GM13977 (cell line): ENCODE measurements at regions not wholly inside any gene's neighbourhood (a gene's known extent, or its start where the extent isn't known, plus 50 kb on each side); places are given as distances from the start of the nearest gene placed in this dataset.

ENCODE experiments used
- DNase-seq: peaks from one replicate; pipeline ENCODE4 v3.0.0; 2012; ENCODE audit warnings: low spot score
- CTCF ChIP-seq: IDR thresholded peaks from 2 replicates; pipeline ENCODE4 v1.5.1; 2012; ENCODE audit warnings: mild to moderate bottlenecking, control low read depth; ENCODE audit not compliant: insufficient read depth; ENCODE audit errors: extremely low read depth, missing control alignments
- in situ Hi-C: fragments of 300-500 bp; cut with MboI; formaldehyde crosslinking; loops from one replicate; pipeline ENCODE4 v1.12.0; 2022; ENCODE audit warnings: low sequenced_read_pairs, low pct_unique_long_range_greater_than_20kb, mixed read lengths, inconsistent platforms; ENCODE audit not compliant: unreplicated experiment

DNA sequence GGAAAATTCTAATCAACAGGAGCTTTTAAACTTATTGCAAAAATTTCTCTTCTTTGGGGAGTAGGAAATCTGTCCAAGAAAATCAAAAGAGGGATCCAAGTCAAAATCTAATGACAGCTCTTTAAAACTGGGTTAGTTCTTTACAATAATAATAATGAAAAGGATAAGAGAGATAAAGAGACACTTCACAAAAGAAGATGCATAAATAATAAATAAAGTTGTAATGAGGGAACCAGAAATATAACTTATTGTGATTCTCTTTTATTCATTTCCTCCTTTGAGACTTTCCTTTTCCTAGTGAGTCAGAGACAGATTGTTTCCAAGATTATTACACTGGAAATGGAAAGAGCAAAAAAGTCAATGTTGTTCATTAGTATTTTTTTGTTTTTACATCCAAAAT lies 1029.3 kb downstream of the PCDH17 start:
- no peak for TF ChIP-seq CTCF
- in situ Hi-C loops: no loop called here
- DNase-seq: no peak

- no peak for TF ChIP-seq CTCF
- in situ Hi-C loops: no loop called here
- DNase-seq: no peak
Measured at GRCh38 chr13:58666331-58666730, 1034.8 kb downstream of the PCDH17 start.

- in situ Hi-C loops: no loop called here
- DNase-seq: no peak
- TF ChIP-seq CTCF: no peak
Measured at GRCh38 chr13:58667096-58667495, 1035.6 kb downstream of the PCDH17 start.

GRCh38 chr13:58680115-58680514 lies 1048.6 kb downstream of the PCDH17 start:
- TF ChIP-seq CTCF: no peak
- no peak for DNase-seq
- in situ Hi-C loops: no loop called here

GRCh38 chr13:58682616-58683015 lies 1051.1 kb downstream of the PCDH17 start:
- no peak for DNase-seq
- no peak for TF ChIP-seq CTCF
- in situ Hi-C loops: no loop called here

- in situ Hi-C loops: no loop called here
- DNase-seq: no peak
- TF ChIP-seq CTCF: no peak
Measured at GRCh38 chr13:58687148-58687547, 1055.6 kb downstream of the PCDH17 start.

GRCh38 chr13:58698531-58698930 lies 1067.0 kb downstream of the PCDH17 start:
- in situ Hi-C loops: no loop called here
- no peak for TF ChIP-seq CTCF
- DNase-seq: no peak
